Ecto neural progenitor cell (in vitro differentiated cells): ENCODE measurements at regions not wholly inside any gene's neighbourhood (a gene's known extent, or its start where the extent isn't known, plus 50 kb on each side); places are given as distances from the start of the nearest gene placed in this dataset.

Experiments used
- DNase-seq: peaks from one replicate; pipeline ENCODE4 v3.0.0-alpha.2; 2018; ENCODE audit warnings: low spot score

GRCh38 chr20:57082357-57082945 lies 184.0 kb downstream of the BMP7 start:
- no peak for DNase-seq

GRCh38 chr20:57083072-57083471 lies 183.4 kb downstream of the BMP7 start:
- DNase-seq: no peak

GRCh38 chr20:57086066-57086465 lies 180.4 kb downstream of the BMP7 start:
- no peak for DNase-seq

GRCh38 chr20:57087102-57087501 lies 179.3 kb downstream of the BMP7 start:
- no peak for DNase-seq

- no peak for DNase-seq
Observed at GRCh38 chr20:57087705-57088104, 178.7 kb downstream of the BMP7 start.

GRCh38 chr20:57088436-57088835 lies 178.0 kb downstream of the BMP7 start:
- DNase-seq: no peak

- DNase-seq: peak; percentile 90
Observed at GRCh38 chr20:57089699-57090144, 176.7 kb downstream of the BMP7 start.

- no peak for DNase-seq
Observed at GRCh38 chr20:57090590-57091560, 175.6 kb downstream of the BMP7 start.

GRCh38 chr20:57091748-57092111 lies 174.7 kb downstream of the BMP7 start:
- no peak for DNase-seq

- DNase-seq: peak; percentile 89
Observed at GRCh38 chr20:57092112-57092899, 174.1 kb downstream of the BMP7 start.

GRCh38 chr20:57092900-57093530 lies 173.4 kb downstream of the BMP7 start:
- no peak for DNase-seq

GRCh38 chr20:57093766-57094165 lies 172.7 kb downstream of the BMP7 start:
- DNase-seq: no peak

GRCh38 chr20:57094252-57094891 lies 172.1 kb downstream of the BMP7 start:
- no peak for DNase-seq

- DNase-seq: no peak
Observed at GRCh38 chr20:57094991-57095390, 171.4 kb downstream of the BMP7 start.

GRCh38 chr20:57095426-57095825 lies 171.0 kb downstream of the BMP7 start:
- no peak for DNase-seq

- no peak for DNase-seq
Observed at GRCh38 chr20:57097245-57097915, 169.1 kb downstream of the BMP7 start.

GRCh38 chr20:57102160-57102559 lies 164.3 kb downstream of the BMP7 start:
- DNase-seq: no peak

GRCh38 chr20:57102566-57102965 lies 163.9 kb downstream of the BMP7 start:
- DNase-seq: no peak

- no peak for DNase-seq
Observed at GRCh38 chr20:57103146-57103800, 163.2 kb downstream of the BMP7 start.

- no peak for DNase-seq
Observed at GRCh38 chr20:57104113-57104512, 162.3 kb downstream of the BMP7 start.
